DOHH2 (cell line): ENCODE measurements at regions not wholly inside any gene's neighbourhood (a gene's known extent, or its start where the extent isn't known, plus 50 kb on each side); places are given as distances from the start of the nearest gene placed in this dataset.

ENCODE experiments used
- EZH2phosphoT487 ChIP-seq: fragments of 200-600 bp; sonication (generic); IDR thresholded peaks from 2 replicates; pipeline ENCODE4 v1.6.1; 2017; ENCODE audit warnings: borderline replicate concordance, mild to moderate bottlenecking, antibody characterized with exemption, low read length, moderate library complexity, mixed read lengths
- TF ChIP-seq, protein P1 (sequence below): fragments of 200-600 bp; sonication (generic); IDR thresholded peaks from one replicate; pipeline ENCODE4 v1.5.1; 2014; ENCODE audit warnings: antibody characterized with exemption, mild to moderate bottlenecking, low read depth, low read length; ENCODE audit not compliant: poor library complexity, severe bottlenecking

DNA sequence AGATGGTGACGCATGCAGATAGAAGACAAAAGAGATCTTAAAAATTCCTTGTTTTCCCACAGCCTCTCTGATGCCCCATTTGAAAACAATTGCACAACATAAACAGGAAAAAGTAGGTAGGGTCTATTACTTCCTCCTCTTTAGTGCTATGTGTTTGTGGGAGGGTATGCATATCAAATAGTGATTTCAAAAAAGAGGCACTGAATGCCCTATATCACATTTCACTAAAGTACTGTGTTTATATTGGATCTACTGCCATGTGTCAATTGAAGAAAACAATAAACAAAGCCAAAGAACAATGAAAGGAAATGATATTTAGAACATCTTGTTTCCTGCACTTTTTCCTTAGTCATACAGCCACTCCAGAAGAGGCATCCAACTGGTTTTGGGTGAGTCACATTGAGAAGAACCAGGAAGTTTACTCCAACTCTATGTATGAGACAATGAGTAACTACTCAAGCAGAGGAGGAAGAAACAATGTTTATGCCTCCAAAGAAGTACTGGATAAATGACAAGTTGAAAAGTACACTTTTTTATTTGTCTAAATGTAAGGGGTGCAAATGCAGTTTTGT lies 583.6 kb downstream of the FBXO15 start:
- TF ChIP-seq, protein P1, sequence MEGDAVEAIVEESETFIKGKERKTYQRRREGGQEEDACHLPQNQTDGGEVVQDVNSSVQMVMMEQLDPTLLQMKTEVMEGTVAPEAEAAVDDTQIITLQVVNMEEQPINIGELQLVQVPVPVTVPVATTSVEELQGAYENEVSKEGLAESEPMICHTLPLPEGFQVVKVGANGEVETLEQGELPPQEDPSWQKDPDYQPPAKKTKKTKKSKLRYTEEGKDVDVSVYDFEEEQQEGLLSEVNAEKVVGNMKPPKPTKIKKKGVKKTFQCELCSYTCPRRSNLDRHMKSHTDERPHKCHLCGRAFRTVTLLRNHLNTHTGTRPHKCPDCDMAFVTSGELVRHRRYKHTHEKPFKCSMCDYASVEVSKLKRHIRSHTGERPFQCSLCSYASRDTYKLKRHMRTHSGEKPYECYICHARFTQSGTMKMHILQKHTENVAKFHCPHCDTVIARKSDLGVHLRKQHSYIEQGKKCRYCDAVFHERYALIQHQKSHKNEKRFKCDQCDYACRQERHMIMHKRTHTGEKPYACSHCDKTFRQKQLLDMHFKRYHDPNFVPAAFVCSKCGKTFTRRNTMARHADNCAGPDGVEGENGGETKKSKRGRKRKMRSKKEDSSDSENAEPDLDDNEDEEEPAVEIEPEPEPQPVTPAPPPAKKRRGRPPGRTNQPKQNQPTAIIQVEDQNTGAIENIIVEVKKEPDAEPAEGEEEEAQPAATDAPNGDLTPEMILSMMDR, result no peak
- TF ChIP-seq EZH2phosphoT487, result no peak
